Neural crest cell (in vitro differentiated cells): ENCODE measurements at regions not wholly inside any gene's neighbourhood (a gene's known extent, or its start where the extent isn't known, plus 50 kb on each side); places are given as distances from the start of the nearest gene placed in this dataset.

Experiments used
- DNase-seq: peaks from one replicate; pipeline ENCODE4 v3.0.0; 2021; ENCODE audit warnings: low read depth, mixed read lengths, low spot score
- H3K27ac Mint-ChIP-seq: one replicate; pipeline ENCODE4 v1.8.0; 2021; ENCODE audit warnings: mild to moderate bottlenecking, mixed read lengths; ENCODE audit not compliant: unreplicated experiment
- H3K27me3 Mint-ChIP-seq: 2 replicates; pipeline ENCODE4 v1.8.0; 2021; ENCODE audit warnings: low read depth, mild to moderate bottlenecking, mixed read lengths
- H3K36me3 Mint-ChIP-seq: 2 replicates; pipeline ENCODE4 v1.8.0; 2021; ENCODE audit warnings: low read depth, mild to moderate bottlenecking, mixed read lengths
- H3K4me1 Mint-ChIP-seq: 2 replicates; pipeline ENCODE4 v1.8.0; 2021; ENCODE audit warnings: mixed read lengths
- H3K4me3 Mint-ChIP-seq: one replicate; pipeline ENCODE4 v1.8.0; 2021; ENCODE audit warnings: mild to moderate bottlenecking, mixed read lengths
- H3K9me3 Mint-ChIP-seq: 2 replicates; pipeline ENCODE4 v1.8.0; 2021; ENCODE audit warnings: mixed read lengths
- CTCF ChIP-seq: fragments of 200-600 bp; sonication (generic); conservative IDR thresholded peaks from 2 replicates; pipeline ENCODE4 v1.5.0; 2021; ENCODE audit warnings: antibody characterized with exemption, mild to moderate bottlenecking

DNA sequence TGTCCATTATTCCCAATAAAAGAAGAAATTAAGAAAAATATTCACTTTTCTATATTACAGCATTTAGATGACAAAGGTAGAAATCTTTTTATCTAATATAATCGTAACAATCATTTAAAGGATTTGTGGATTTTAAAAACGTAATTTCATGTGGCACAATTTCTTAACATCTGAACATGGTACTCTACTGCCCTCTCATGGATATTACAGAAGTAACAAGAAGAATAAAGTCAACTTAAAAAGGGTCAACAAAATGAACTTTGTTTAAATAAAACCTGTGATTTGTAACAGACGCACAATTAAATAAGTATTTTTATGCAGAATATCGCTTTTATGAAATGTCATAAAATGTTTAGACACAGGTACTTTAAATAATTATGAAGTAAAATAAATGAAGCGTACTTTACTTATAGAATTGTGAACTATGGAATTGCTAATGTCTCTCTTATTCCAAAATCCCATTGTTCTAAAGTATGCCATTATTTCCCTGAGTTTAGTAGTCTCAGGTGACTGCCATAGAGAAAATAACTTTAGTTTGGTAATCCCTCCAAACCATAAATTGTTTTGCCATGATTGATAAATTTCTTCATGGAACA, 366.8 kb upstream of the ZNF385D start:
- no peak overlapping the region for H3K4me3 Mint-ChIP-seq
- TF ChIP-seq CTCF, result peak; percentile 84
- H3K27ac Mint-ChIP-seq, result no peak overlapping the region
- H3K36me3 Mint-ChIP-seq, result no peaks in the 10 kb centered on the region
- peaks cover 10% of the 10 kb centered on the region for H3K4me1 Mint-ChIP-seq
- DNase-seq, result no peak
- H3K27me3 Mint-ChIP-seq, result no peaks in the 10 kb centered on the region
- peaks cover under 1% of the 10 kb centered on the region for H3K9me3 Mint-ChIP-seq

DNA sequence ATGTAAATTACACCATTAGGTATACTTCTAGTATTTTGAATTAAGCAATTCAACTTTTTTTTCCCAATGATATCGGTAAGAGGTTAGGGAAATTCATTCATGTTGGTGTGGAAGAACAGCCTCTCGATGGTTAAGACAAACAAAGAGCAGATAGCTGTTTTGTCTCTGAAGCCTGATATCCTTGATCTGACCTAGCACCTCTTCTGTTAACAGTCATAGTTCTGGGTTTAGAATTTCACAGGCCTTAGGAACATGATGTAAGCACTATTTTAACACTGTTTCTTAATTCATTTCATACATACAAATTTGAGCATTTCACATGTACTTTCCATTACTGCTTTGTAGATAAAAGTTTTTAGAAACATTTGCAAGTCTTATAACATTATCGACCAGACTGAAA, 367.5 kb upstream of the ZNF385D start:
- peaks cover 2% of the 10 kb centered on the region for H3K9me3 Mint-ChIP-seq
- DNase-seq, result no peak
- H3K36me3 Mint-ChIP-seq, result no peaks in the 10 kb centered on the region
- H3K4me1 Mint-ChIP-seq, result peaks cover 10% of the 10 kb centered on the region
- no peak overlapping the region for H3K27ac Mint-ChIP-seq
- TF ChIP-seq CTCF, result no peak
- no peak overlapping the region for H3K4me3 Mint-ChIP-seq
- H3K27me3 Mint-ChIP-seq, result no peaks in the 10 kb centered on the region

- H3K4me1 Mint-ChIP-seq, result peaks cover 5% of the 10 kb centered on the region
- TF ChIP-seq CTCF, result no peak
- H3K27ac Mint-ChIP-seq, result no peak overlapping the region
- H3K27me3 Mint-ChIP-seq, result no peaks in the 10 kb centered on the region
- H3K36me3 Mint-ChIP-seq, result no peaks in the 10 kb centered on the region
- no peak overlapping the region for H3K4me3 Mint-ChIP-seq
- DNase-seq, result no peak
- peaks cover 2% of the 10 kb centered on the region for H3K9me3 Mint-ChIP-seq
These were observed 370.2 kb upstream of the ZNF385D start for GRCh38 chr3:22121068-22121701.

DNA sequence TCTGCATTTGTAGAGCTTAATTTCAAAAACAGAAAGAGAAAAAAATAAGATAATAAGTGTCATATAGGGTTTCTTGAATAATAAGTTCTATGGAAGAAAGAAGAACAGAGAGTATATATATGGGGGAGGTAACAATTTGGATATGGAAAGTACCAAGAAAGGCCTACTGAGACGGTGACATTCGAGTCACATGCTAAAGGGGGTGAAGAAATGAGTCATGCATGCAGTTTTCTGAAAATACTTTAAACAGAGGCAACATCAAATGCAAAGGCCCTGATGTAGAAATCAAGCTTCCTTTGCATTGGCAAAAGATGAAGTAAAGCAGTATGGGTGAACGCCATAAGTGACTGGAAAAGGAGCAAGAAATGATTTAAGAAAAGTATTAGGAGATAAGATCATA, 371.6 kb upstream of the ZNF385D start:
- peaks cover 5% of the 10 kb centered on the region for H3K4me1 Mint-ChIP-seq
- H3K27ac Mint-ChIP-seq, result no peak overlapping the region
- no peaks in the 10 kb centered on the region for H3K36me3 Mint-ChIP-seq
- H3K27me3 Mint-ChIP-seq, result no peaks in the 10 kb centered on the region
- H3K4me3 Mint-ChIP-seq, result no peak overlapping the region
- DNase-seq, result no peak
- peaks cover 2% of the 10 kb centered on the region for H3K9me3 Mint-ChIP-seq
- no peak for TF ChIP-seq CTCF

GRCh38 chr3:22129101-22129500, 378.1 kb upstream of the ZNF385D start:
- DNase-seq, result no peak
- H3K9me3 Mint-ChIP-seq, result no peaks in the 10 kb centered on the region
- no peaks in the 10 kb centered on the region for H3K27me3 Mint-ChIP-seq
- no peak overlapping the region for H3K4me3 Mint-ChIP-seq
- H3K36me3 Mint-ChIP-seq, result no peaks in the 10 kb centered on the region
- no peaks in the 10 kb centered on the region for H3K4me1 Mint-ChIP-seq
- no peak overlapping the region for H3K27ac Mint-ChIP-seq
- no peak for TF ChIP-seq CTCF
